ENCODE measurements at regions not wholly inside any gene's neighbourhood (a gene's known extent, or its start where the extent isn't known, plus 50 kb on each side); places are given as distances from the start of the nearest gene placed in this dataset.
"Not testable (repeated sequence)": the region's sequence is repeated elsewhere in the genome, so short reads cannot be mapped to it uniquely, and the experiment has no call there.

GRCh38 chr9:2427120-2427891 is 194.3 kb upstream of the VLDLR start:
- TF ChIP-seq CTCF (IDR thresholded peaks at IDR 0.05; ENCODE audit: insufficient read depth, low read length): no peak
- DNase-seq (ENCODE audit: low read depth): no peak
- no peak overlapping the region for H3K4me3 ChIP-seq (ENCODE audit: low read depth, low read length)

DNA sequence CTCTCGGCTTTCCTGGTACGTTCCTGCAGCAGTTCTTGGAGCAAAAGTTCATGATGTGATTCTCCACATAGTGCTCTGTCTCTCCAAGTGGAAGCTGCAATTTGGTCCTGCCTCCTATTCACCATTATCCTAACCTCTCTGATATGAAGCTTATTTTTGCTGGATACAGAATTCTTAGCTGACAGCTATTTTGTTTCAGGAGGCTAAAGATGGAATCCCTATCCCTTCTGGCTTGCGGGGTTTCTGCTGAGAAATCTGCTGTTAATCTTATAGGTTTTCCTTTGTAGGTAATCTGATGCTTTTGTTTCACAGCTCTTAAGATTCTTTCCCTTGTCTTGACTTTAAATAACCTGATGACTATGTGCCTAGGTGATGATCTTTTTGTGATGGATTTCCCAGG is 181.6 kb upstream of the VLDLR start:
- DNase-seq (ENCODE audit: low read depth): no peak
- TF ChIP-seq CTCF (IDR thresholded peaks at IDR 0.05; ENCODE audit: insufficient read depth, low read length): no peak
- H3K4me3 ChIP-seq (ENCODE audit: low read depth, low read length): no peak overlapping the region

GRCh38 chr9:2443933-2444332 is 177.7 kb upstream of the VLDLR start:
- not testable (repeated sequence) for DNase-seq (ENCODE audit: low read depth); H3K4me3 ChIP-seq (ENCODE audit: low read depth, low read length)

GRCh38 chr9:2448193-2448738 is 173.3 kb upstream of the VLDLR start:
- no peak for TF ChIP-seq CTCF (IDR thresholded peaks at IDR 0.05; ENCODE audit: insufficient read depth, low read length)
- DNase-seq (ENCODE audit: low read depth): no peak
- H3K4me3 ChIP-seq (ENCODE audit: low read depth, low read length): no peak overlapping the region

DNA sequence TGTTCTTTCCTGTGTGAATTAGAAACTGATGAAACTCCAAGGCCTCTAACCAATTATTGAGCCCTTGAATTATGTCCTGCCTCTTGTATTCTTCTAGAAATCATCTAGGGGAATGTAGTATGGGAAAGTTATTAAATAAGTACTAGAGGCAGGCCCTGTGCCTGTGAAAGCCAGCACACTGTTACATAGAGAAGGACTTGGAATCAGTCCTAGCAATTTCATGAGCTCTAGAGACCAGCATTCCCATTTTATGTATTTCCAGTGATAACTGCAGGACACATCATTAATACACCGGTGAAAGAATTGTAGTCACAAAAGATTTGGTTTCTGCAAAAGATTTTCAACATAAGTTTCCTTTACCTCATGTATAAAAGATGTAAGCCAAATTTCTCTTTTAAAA is 168.5 kb upstream of the VLDLR start:
- DNase-seq (ENCODE audit: low read depth): no peak
- no peak for TF ChIP-seq CTCF (IDR thresholded peaks at IDR 0.05; ENCODE audit: insufficient read depth, low read length)
- no peak overlapping the region for H3K4me3 ChIP-seq (ENCODE audit: low read depth, low read length)

- no peak overlapping the region for H3K4me3 ChIP-seq (ENCODE audit: low read depth, low read length)
- no peak for TF ChIP-seq CTCF (IDR thresholded peaks at IDR 0.05; ENCODE audit: insufficient read depth, low read length)
- DNase-seq (ENCODE audit: low read depth): no peak
These were observed 167.9 kb upstream of the VLDLR start for GRCh38 chr9:2453701-2454100.

GRCh38 chr9:2459756-2460155 is 161.8 kb upstream of the VLDLR start:
- no peak for DNase-seq (ENCODE audit: low read depth)
- TF ChIP-seq CTCF (IDR thresholded peaks at IDR 0.05; ENCODE audit: insufficient read depth, low read length): no peak
- no peak overlapping the region for H3K4me3 ChIP-seq (ENCODE audit: low read depth, low read length)
